ENCODE measurements at regions not wholly inside any gene's neighbourhood (a gene's known extent, or its start where the extent isn't known, plus 50 kb on each side); places are given as distances from the start of the nearest gene placed in this dataset.

- H3K9me2 ChIP-seq (replicated peaks; ENCODE audit: low read length), result no peaks in the 10 kb centered on the region
- TF ChIP-seq CTCF (conservative IDR thresholded peaks at IDR 0.05; ENCODE audit: low read depth, low read length) (no peak), EZH2 (IDR thresholded peaks at IDR 0.05; ENCODE audit: low read length, unreplicated experiment) (no peak), EZH2phosphoT487 (IDR thresholded peaks at IDR 0.05; ENCODE audit: borderline replicate concordance, low read length) (no peak)
- H3K4me1 ChIP-seq (ENCODE audit: insufficient read depth, low read length), result no peaks in the 10 kb centered on the region
- CTCF ChIA-PET, result no interaction called here
- H3K79me2 ChIP-seq (ENCODE audit: low read length), result no peaks in the 10 kb centered on the region
- no peaks in the 10 kb centered on the region for H3K36me3 ChIP-seq (ENCODE audit: low read depth, low read length)
- no peak for DNase-seq
- no peak overlapping the region for H3K4me3 ChIP-seq (ENCODE audit: low read length)
- ATAC-seq, result no peak
- no peaks in the 10 kb centered on the region for H4K20me1 ChIP-seq (ENCODE audit: low read length)
- intact Hi-C loops (cut with micrococcal nuclease), result no loop called here
- H3K27ac ChIP-seq (ENCODE audit: low read length), result no peak overlapping the region
- no peaks in the 10 kb centered on the region for H3K9me3 ChIP-seq (ENCODE audit: low read length)
- H3K9ac ChIP-seq (ENCODE audit: low read length), result no peak overlapping the region
- no peaks in the 10 kb centered on the region for H3F3A ChIP-seq (ENCODE audit: low read length, unreplicated experiment)
- H3K27me3 ChIP-seq (ENCODE audit: low read length), result peaks cover 16% of the 10 kb centered on the region
- no peak overlapping the region for H2AFZ ChIP-seq (ENCODE audit: low read length)
- POLR2A ChIA-PET (ENCODE audit: unreplicated experiment), result no interaction called here
- no peak overlapping the region for H3K4me2 ChIP-seq (ENCODE audit: low read length)
- BruUV-seq (replicated peaks), result no TSS peak
These were observed 246.5 kb upstream of the MIR17HG start for GRCh38 chr13:91100944-91101343.

- POLR2A ChIA-PET (ENCODE audit: unreplicated experiment), result no interaction called here
- no peaks in the 10 kb centered on the region for H3F3A ChIP-seq (ENCODE audit: low read length, unreplicated experiment)
- H2AFZ ChIP-seq (ENCODE audit: low read length), result no peak overlapping the region
- intact Hi-C loops (cut with micrococcal nuclease), result no loop called here
- no peaks in the 10 kb centered on the region for H3K9me3 ChIP-seq (ENCODE audit: low read length)
- H3K27ac ChIP-seq (ENCODE audit: low read length), result no peak overlapping the region
- peaks cover 16% of the 10 kb centered on the region for H3K27me3 ChIP-seq (ENCODE audit: low read length)
- no peaks in the 10 kb centered on the region for H3K79me2 ChIP-seq (ENCODE audit: low read length)
- CTCF ChIA-PET, result no interaction called here
- no TSS peak for BruUV-seq (replicated peaks)
- TF ChIP-seq EZH2phosphoT487 (IDR thresholded peaks at IDR 0.05; ENCODE audit: borderline replicate concordance, low read length), result no peak
- no peak for TF ChIP-seq EZH2 (IDR thresholded peaks at IDR 0.05; ENCODE audit: low read length, unreplicated experiment)
- no peak for TF ChIP-seq CTCF (conservative IDR thresholded peaks at IDR 0.05; ENCODE audit: low read depth, low read length)
- no peak for ATAC-seq
- no peak overlapping the region for H3K9ac ChIP-seq (ENCODE audit: low read length)
- H3K9me2 ChIP-seq (replicated peaks; ENCODE audit: low read length), result no peaks in the 10 kb centered on the region
- no peaks in the 10 kb centered on the region for H3K4me1 ChIP-seq (ENCODE audit: insufficient read depth, low read length)
- no peaks in the 10 kb centered on the region for H4K20me1 ChIP-seq (ENCODE audit: low read length)
- DNase-seq, result no peak
- no peak overlapping the region for H3K4me2 ChIP-seq (ENCODE audit: low read length)
- H3K4me3 ChIP-seq (ENCODE audit: low read length), result no peak overlapping the region
- no peaks in the 10 kb centered on the region for H3K36me3 ChIP-seq (ENCODE audit: low read depth, low read length)
These were observed 246.1 kb upstream of the MIR17HG start for GRCh38 chr13:91101381-91101780.

- Histone ChIP-seq H3K4me1 (ENCODE audit: insufficient read depth, low read length) (no peaks in the 10 kb centered on the region), H3K9ac (ENCODE audit: low read length) (no peak overlapping the region), H3K4me3 (ENCODE audit: low read length) (no peak overlapping the region), H4K20me1 (ENCODE audit: low read length) (no peaks in the 10 kb centered on the region), H3K9me3 (ENCODE audit: low read length) (no peaks in the 10 kb centered on the region), H3K27me3 (ENCODE audit: low read length) (peaks cover 16% of the 10 kb centered on the region), H2AFZ (ENCODE audit: low read length) (no peak overlapping the region), H3K9me2 (replicated peaks; ENCODE audit: low read length) (no peaks in the 10 kb centered on the region), H3K27ac (ENCODE audit: low read length) (no peak overlapping the region), H3K79me2 (ENCODE audit: low read length) (no peaks in the 10 kb centered on the region), H3K36me3 (ENCODE audit: low read depth, low read length) (no peaks in the 10 kb centered on the region), H3K4me2 (ENCODE audit: low read length) (no peak overlapping the region), H3F3A (ENCODE audit: low read length, unreplicated experiment) (no peaks in the 10 kb centered on the region)
- BruUV-seq (replicated peaks), result no TSS peak
- ATAC-seq (no peak), DNase-seq (no peak)
- ChIA-PET POLR2A (ENCODE audit: unreplicated experiment) (no interaction called here), CTCF (no interaction called here)
- intact Hi-C loops (cut with micrococcal nuclease), result no loop called here
- no peak for TF ChIP-seq EZH2 (IDR thresholded peaks at IDR 0.05; ENCODE audit: low read length, unreplicated experiment)
- no peak for TF ChIP-seq CTCF (conservative IDR thresholded peaks at IDR 0.05; ENCODE audit: low read depth, low read length)
- TF ChIP-seq EZH2phosphoT487 (IDR thresholded peaks at IDR 0.05; ENCODE audit: borderline replicate concordance, low read length), result no peak
These were observed 242.2 kb upstream of the MIR17HG start for GRCh38 chr13:91105270-91105669.
